ENCODE measurements at regions not wholly inside any gene's neighbourhood (a gene's known extent, or its start where the extent isn't known, plus 50 kb on each side); places are given as distances from the start of the nearest gene placed in this dataset.

- TF ChIP-seq CTCF (conservative IDR thresholded peaks at IDR 0.05; ENCODE audit: low read length) (no peak), EZH2phosphoT487 (IDR thresholded peaks at IDR 0.05; ENCODE audit: borderline replicate concordance) (no peak)
Measured at GRCh38 chr4:19913650-19914049, 338.1 kb upstream of the SLIT2 start.

Measured in Loucy (cell line).